Hepatocyte (in vitro differentiated cells): ENCODE measurements at regions not wholly inside any gene's neighbourhood (a gene's known extent, or its start where the extent isn't known, plus 50 kb on each side); places are given as distances from the start of the nearest gene placed in this dataset.

ENCODE experiments used
- EZH2 ChIP-seq: fragments of 200-600 bp; sonication (generic); IDR thresholded peaks from 2 replicates; pipeline ENCODE4 v1.6.1; 2016; ENCODE audit warnings: antibody characterized with exemption, mild to moderate bottlenecking, borderline replicate concordance
- TF ChIP-seq, protein P1 (sequence below): fragments of 200-600 bp; sonication (generic); IDR thresholded peaks from 2 replicates; pipeline ENCODE4 v1.5.1; 2016; ENCODE audit warnings: antibody characterized with exemption, mild to moderate bottlenecking; ENCODE audit not compliant: poor library complexity

DNA sequence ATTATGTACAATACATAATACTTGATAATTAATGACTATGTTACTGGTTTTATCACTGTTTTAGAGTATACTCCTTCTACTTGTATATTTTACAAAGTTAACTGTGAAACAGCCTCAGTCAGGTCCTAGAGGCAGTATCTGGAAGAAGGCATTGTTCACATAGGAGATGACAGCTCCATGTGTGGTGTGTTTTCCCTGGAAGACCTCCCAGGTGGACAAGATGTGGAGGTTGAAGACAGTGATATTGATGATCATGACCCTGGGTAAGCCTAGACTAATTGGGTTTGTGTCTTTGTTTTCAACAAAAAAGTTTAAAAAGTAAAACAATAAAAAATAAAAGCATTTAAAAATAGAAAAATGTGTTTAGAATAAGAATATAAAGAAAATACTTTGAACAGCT is 96.4 kb downstream of the TRIB2 start:
- TF ChIP-seq, protein P1, sequence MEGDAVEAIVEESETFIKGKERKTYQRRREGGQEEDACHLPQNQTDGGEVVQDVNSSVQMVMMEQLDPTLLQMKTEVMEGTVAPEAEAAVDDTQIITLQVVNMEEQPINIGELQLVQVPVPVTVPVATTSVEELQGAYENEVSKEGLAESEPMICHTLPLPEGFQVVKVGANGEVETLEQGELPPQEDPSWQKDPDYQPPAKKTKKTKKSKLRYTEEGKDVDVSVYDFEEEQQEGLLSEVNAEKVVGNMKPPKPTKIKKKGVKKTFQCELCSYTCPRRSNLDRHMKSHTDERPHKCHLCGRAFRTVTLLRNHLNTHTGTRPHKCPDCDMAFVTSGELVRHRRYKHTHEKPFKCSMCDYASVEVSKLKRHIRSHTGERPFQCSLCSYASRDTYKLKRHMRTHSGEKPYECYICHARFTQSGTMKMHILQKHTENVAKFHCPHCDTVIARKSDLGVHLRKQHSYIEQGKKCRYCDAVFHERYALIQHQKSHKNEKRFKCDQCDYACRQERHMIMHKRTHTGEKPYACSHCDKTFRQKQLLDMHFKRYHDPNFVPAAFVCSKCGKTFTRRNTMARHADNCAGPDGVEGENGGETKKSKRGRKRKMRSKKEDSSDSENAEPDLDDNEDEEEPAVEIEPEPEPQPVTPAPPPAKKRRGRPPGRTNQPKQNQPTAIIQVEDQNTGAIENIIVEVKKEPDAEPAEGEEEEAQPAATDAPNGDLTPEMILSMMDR, result no peak
- no peak for TF ChIP-seq EZH2
